Lower lobe of right lung (tissue), 2 donors: ENCODE measurements at regions not wholly inside any gene's neighbourhood (a gene's known extent, or its start where the extent isn't known, plus 50 kb on each side); places are given as distances from the start of the nearest gene placed in this dataset.
A peak's percentile ranks its signal among the peaks of the same experiment; 100 is the strongest.

Experiments
- ATAC-seq, 2 donors: fragments of 200-7000 bp; cut with Tn5 transposase; one replicate each; pipeline ENCODE4 v1.9.1; 2020 to 2022; ENCODE audit warnings: mild to moderate bottlenecking in 2 of 2, moderate library complexity in 2 of 2
- DNase-seq: peaks from one replicate; pipeline ENCODE4 v3.0.0-alpha.2; 2020
- H3K27ac ChIP-seq: fragments of 200-600 bp; one replicate; pipeline ENCODE4 v1.8.0; 2022
- H3K27me3 ChIP-seq: fragments of 200-600 bp; one replicate; pipeline ENCODE4 v1.8.0; 2022; ENCODE audit warnings: low read depth
- H3K36me3 ChIP-seq: fragments of 200-600 bp; one replicate; pipeline ENCODE4 v1.8.0; 2022; ENCODE audit warnings: mild to moderate bottlenecking
- H3K4me1 ChIP-seq: fragments of 200-600 bp; one replicate; pipeline ENCODE4 v1.8.0; 2022
- H3K4me3 ChIP-seq: fragments of 200-600 bp; one replicate; pipeline ENCODE4 v1.8.0; 2022; ENCODE audit warnings: mild to moderate bottlenecking
- H3K9me3 ChIP-seq: fragments of 200-600 bp; one replicate; pipeline ENCODE4 v1.8.0; 2022
- CTCF ChIP-seq: fragments of 200-600 bp; IDR thresholded peaks from one replicate; pipeline ENCODE4 v1.8.0; 2022; ENCODE audit warnings: antibody characterized with exemption, mild to moderate bottlenecking
- intact Hi-C: fragments of 100-400 bp; cut with DNase I; formaldehyde crosslinking; loops from one replicate; pipeline ENCODE4 v1.11.0; 2022
- donor health status: DM: no; HTN: yes; CAD: no; lungs with severe emphysema.

DNA sequence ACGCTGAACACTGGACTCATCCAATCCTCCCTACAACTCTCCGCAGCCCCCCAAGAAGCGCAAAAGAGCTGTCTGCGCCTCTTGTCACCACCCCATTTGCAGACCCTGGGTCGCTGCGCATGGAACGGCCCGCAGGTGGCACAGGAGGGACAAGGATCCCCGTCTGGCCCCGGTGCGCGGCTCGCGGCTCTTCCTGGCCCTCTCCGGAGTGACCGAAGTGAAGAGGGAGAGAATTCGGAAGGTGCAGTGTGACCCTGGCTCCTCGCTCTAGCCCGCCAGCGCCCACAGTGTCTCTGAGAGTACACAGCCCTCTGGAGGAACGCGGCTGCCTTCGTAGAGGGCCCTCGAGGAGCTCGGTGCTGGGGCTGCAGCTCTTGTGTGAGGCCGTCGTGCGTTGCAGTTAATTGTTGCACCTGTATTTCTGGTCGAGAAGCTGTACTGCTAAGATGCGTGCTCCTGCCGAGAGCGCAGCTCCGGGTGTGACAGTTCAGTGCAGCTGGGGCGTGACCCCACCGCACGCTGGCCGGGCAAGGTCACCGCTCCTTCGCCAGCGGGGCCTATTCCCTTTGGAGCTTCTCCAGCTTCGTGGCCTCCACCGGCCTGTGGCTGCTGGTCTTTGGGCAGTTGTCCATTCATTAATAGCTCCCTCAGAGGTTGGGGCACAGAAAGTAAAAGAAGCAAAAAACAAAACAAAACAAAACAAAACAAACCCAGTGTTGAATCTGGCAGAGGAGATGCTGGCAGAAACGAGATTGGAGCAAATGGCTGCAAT lies 119.0 kb downstream of the SEC23IP start:
- intact Hi-C loops = no loop called here
- Histone ChIP-seq H3K27ac (no peak overlapping the region), H3K4me3 (no peak overlapping the region), H3K9me3 (no peaks in the 10 kb centered on the region), H3K4me1 (no peaks in the 10 kb centered on the region), H3K27me3 (peaks cover 11% of the 10 kb centered on the region), H3K36me3 (no peaks in the 10 kb centered on the region)
- TF ChIP-seq CTCF = no peak
- ATAC-seq (peak in 1 of 2 donors; percentile 26), DNase-seq (no peak)

DNA sequence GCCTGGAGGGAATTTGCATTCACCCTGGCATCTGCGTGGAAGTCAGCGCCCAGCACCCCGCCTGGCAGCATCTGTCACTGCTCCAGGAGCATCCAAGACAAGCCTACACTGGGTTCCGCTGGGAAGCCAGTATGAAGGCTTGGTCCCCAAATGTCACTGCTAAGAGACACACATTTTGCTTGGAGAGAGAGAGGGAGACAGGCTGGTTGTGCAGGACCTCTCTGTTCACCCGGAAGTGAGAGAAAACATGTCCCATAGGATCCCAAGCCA lies 119.5 kb downstream of the SEC23IP start:
- Histone ChIP-seq H3K4me3 (no peak overlapping the region), H3K27ac (no peak overlapping the region), H3K9me3 (no peaks in the 10 kb centered on the region), H3K4me1 (no peaks in the 10 kb centered on the region), H3K36me3 (no peaks in the 10 kb centered on the region), H3K27me3 (peaks cover 11% of the 10 kb centered on the region)
- no peak for DNase-seq
- no peak for ATAC-seq
- no peak for TF ChIP-seq CTCF
- intact Hi-C loops = no loop called here

- no peaks in the 10 kb centered on the region for H3K36me3 ChIP-seq
- DNase-seq (no peak), ATAC-seq (no peak)
- intact Hi-C loops = no loop called here
- TF ChIP-seq CTCF = no peak
- no peak overlapping the region for H3K4me3 ChIP-seq
- H3K4me1 ChIP-seq = no peaks in the 10 kb centered on the region
- no peaks in the 10 kb centered on the region for H3K9me3 ChIP-seq
- H3K27me3 ChIP-seq = peaks cover 11% of the 10 kb centered on the region
- H3K27ac ChIP-seq = no peak overlapping the region
These were observed 120.0 kb downstream of the SEC23IP start for GRCh38 chr10:120012566-120012965.

DNA sequence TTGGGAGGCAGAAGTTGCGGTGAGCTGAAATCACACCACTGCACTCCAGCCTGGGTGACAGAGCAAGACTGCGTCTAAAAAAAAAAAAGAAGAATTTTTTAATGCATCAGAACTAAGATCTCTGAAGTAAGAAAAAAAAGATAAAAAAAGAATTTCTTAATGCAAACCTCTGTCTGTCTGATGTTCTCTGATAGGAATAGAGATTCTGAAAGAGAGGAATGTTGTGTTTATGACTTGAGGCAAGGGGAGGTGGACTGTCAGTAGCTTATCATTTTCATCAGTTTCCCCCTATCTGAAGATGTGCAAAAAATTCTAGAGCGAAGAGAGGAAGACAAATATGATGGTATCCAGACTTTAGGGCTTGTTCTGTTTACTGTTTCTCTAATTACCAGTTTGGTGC lies 121.5 kb downstream of the SEC23IP start:
- intact Hi-C loops = no loop called here
- Histone ChIP-seq H3K27ac (no peak overlapping the region), H3K4me1 (no peaks in the 10 kb centered on the region), H3K9me3 (no peaks in the 10 kb centered on the region), H3K36me3 (no peaks in the 10 kb centered on the region), H3K27me3 (peaks cover 11% of the 10 kb centered on the region), H3K4me3 (no peak overlapping the region)
- DNase-seq (no peak), ATAC-seq (no peak)
- TF ChIP-seq CTCF = no peak

- no peak overlapping the region for H3K27ac ChIP-seq
These were observed 122.5 kb downstream of the SEC23IP start for GRCh38 chr10:120015064-120015463.

More at GRCh38 chr10:120015064-120015463, 122.5 kb downstream of the SEC23IP start:
- ATAC-seq = no peak
- Histone ChIP-seq H3K36me3 (no peaks in the 10 kb centered on the region), H3K9me3 (no peaks in the 10 kb centered on the region), H3K27me3 (peaks cover 11% of the 10 kb centered on the region), H3K4me1 (no peaks in the 10 kb centered on the region), H3K4me3 (no peak overlapping the region)
- TF ChIP-seq CTCF = no peak
- no peak for DNase-seq
- intact Hi-C loops = no loop called here
